ENCODE measurements at regions not wholly inside any gene's neighbourhood (a gene's known extent, or its start where the extent isn't known, plus 50 kb on each side); places are given as distances from the start of the nearest gene placed in this dataset.
A peak's percentile ranks its signal among the peaks of the same experiment; 100 is the strongest.

GRCh38 chr2:111710613-111711012 is 173.4 kb downstream of the ANAPC1 start:
- WGBS, 2 experiments (ENCODE audit: insufficient coverage in 1 of 2, insufficient read length in 1 of 2), result 85 to 97% methylated on average over 3 to 4 of the region's 4 CpGs
- Histone ChIP-seq H3K4me1 (ENCODE audit: control insufficient read depth, insufficient read depth, low read length) (no peaks in the 10 kb centered on the region), H3K9me3 (ENCODE audit: control insufficient read depth, low read length) (no peaks in the 10 kb centered on the region), H3K4me3 (ENCODE audit: low read length) (no peak overlapping the region), H3K36me3 (ENCODE audit: control insufficient read depth, insufficient read depth, low read length) (no peaks in the 10 kb centered on the region), H3K9ac (ENCODE audit: extremely low read depth, low read length, poor library complexity, severe bottlenecking) (no peak overlapping the region), H3K27ac (ENCODE audit: low read depth, low read length) (no peak overlapping the region), H3K27me3 (ENCODE audit: control insufficient read depth, insufficient read depth, low read length, poor library complexity, severe bottlenecking) (no peaks in the 10 kb centered on the region)
- H3K4me1 Mint-ChIP-seq, result peaks cover 4% of the 10 kb centered on the region
- no peak for TF ChIP-seq CTCF (conservative IDR thresholded peaks at IDR 0.05)
- no peaks in the 10 kb centered on the region for H3K36me3 Mint-ChIP-seq (ENCODE audit: low read depth)
- H3K9me3 Mint-ChIP-seq, result peaks cover 13% of the 10 kb centered on the region
- peaks cover 3% of the 10 kb centered on the region for H3K27me3 Mint-ChIP-seq (ENCODE audit: insufficient read depth)
- DNase-seq, result peak; percentile 60
- H3K4me3 Mint-ChIP-seq, result no peak overlapping the region
- no peak overlapping the region for H3K27ac Mint-ChIP-seq

GRCh38 chr2:111711270-111711669 is 172.7 kb downstream of the ANAPC1 start:
- Mint-ChIP-seq H3K27ac (no peak overlapping the region), H3K4me3 (no peak overlapping the region)

GRCh38 chr2:111712361-111712760 is 171.6 kb downstream of the ANAPC1 start:
- H3K36me3 Mint-ChIP-seq (ENCODE audit: low read depth), result no peaks in the 10 kb centered on the region
- Histone ChIP-seq H3K4me3 (ENCODE audit: low read length) (no peak overlapping the region), H3K36me3 (ENCODE audit: control insufficient read depth, insufficient read depth, low read length) (no peaks in the 10 kb centered on the region), H3K27me3 (ENCODE audit: control insufficient read depth, insufficient read depth, low read length, poor library complexity, severe bottlenecking) (no peaks in the 10 kb centered on the region), H3K27ac (ENCODE audit: low read depth, low read length) (no peak overlapping the region), H3K4me1 (ENCODE audit: control insufficient read depth, insufficient read depth, low read length) (no peaks in the 10 kb centered on the region), H3K9me3 (ENCODE audit: control insufficient read depth, low read length) (no peaks in the 10 kb centered on the region), H3K9ac (ENCODE audit: extremely low read depth, low read length, poor library complexity, severe bottlenecking) (no peak overlapping the region)
- H3K9me3 Mint-ChIP-seq, result peaks cover 13% of the 10 kb centered on the region
- no peak for DNase-seq
- TF ChIP-seq CTCF (conservative IDR thresholded peaks at IDR 0.05), result no peak
- peaks cover 1% of the 10 kb centered on the region for H3K4me1 Mint-ChIP-seq
- H3K27ac Mint-ChIP-seq, result no peak overlapping the region
- H3K4me3 Mint-ChIP-seq, result no peak overlapping the region
- H3K27me3 Mint-ChIP-seq (ENCODE audit: insufficient read depth), result peaks cover 3% of the 10 kb centered on the region
- WGBS, 2 experiments (ENCODE audit: insufficient coverage in 1 of 2, insufficient read length in 1 of 2), result 75 to 80% methylated on average over 4 to 7 of the region's 7 CpGs

More at GRCh38 chr2:111711270-111711669, 172.7 kb downstream of the ANAPC1 start:
- TF ChIP-seq CTCF (conservative IDR thresholded peaks at IDR 0.05), result no peak
- H3K9ac ChIP-seq (ENCODE audit: extremely low read depth, low read length, poor library complexity, severe bottlenecking), result no peak overlapping the region
- H3K4me1 ChIP-seq (ENCODE audit: control insufficient read depth, insufficient read depth, low read length), result no peaks in the 10 kb centered on the region
- H3K36me3 ChIP-seq (ENCODE audit: control insufficient read depth, insufficient read depth, low read length), result no peaks in the 10 kb centered on the region
- no peaks in the 10 kb centered on the region for H3K27me3 ChIP-seq (ENCODE audit: control insufficient read depth, insufficient read depth, low read length, poor library complexity, severe bottlenecking)
- DNase-seq, result peak; percentile 42
- Mint-ChIP-seq H3K36me3 (ENCODE audit: low read depth) (no peaks in the 10 kb centered on the region), H3K27me3 (ENCODE audit: insufficient read depth) (peaks cover 3% of the 10 kb centered on the region), H3K9me3 (peaks cover 13% of the 10 kb centered on the region), H3K4me1 (peaks cover 1% of the 10 kb centered on the region)
- no peak overlapping the region for H3K4me3 ChIP-seq (ENCODE audit: low read length)
- no peak overlapping the region for H3K27ac ChIP-seq (ENCODE audit: low read depth, low read length)
- WGBS, 2 experiments (ENCODE audit: insufficient coverage in 1 of 2, insufficient read length in 1 of 2), result 82 to 96% methylated on average over 3 to 4 of the region's 4 CpGs
- no peaks in the 10 kb centered on the region for H3K9me3 ChIP-seq (ENCODE audit: control insufficient read depth, low read length)
